ENCODE measurements at regions not wholly inside any gene's neighbourhood (a gene's known extent, or its start where the extent isn't known, plus 50 kb on each side); places are given as distances from the start of the nearest gene placed in this dataset.
A peak's percentile ranks its signal among the peaks of the same experiment; 100 is the strongest.

DNA sequence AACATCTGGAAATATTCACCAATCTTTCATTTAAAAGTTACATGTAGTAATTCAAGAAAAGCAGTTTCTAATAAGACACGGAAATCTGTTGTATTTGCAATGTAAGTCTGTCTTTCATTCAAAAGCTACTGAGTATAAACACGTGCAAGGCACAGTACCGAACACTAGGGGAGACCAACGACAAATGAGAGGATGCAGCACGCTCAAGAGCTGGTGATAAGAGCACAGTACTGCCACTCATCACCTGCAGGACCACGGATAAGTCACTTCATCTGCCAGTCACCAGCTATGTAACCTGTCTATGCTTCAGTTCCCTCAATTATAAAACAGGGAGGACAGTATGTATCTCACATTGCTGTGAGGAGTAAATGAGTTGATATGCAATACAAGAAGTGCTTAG is 67.1 kb downstream of the CLEC18A start (continued):
- no peak for TF ChIP-seq EGR1 (IDR thresholded peaks at IDR 0.05; ENCODE audit: borderline replicate concordance, low read depth, low read length)
- TF ChIP-seq CHD1 (IDR thresholded peaks at IDR 0.05; ENCODE audit: low read depth, low read length), result no peak
- TF ChIP-seq TCF12 (IDR thresholded peaks at IDR 0.05; ENCODE audit: low read depth, low read length), result no peak
- TF ChIP-seq SIRT6 (IDR thresholded peaks at IDR 0.05; ENCODE audit: low read length), result no peak
- TF ChIP-seq KDM1A (IDR thresholded peaks at IDR 0.05; ENCODE audit: borderline replicate concordance, low read length), result no peak
- no peak for TF ChIP-seq CBX5 (IDR thresholded peaks at IDR 0.05; ENCODE audit: low read depth, low read length)
- no peak for TF ChIP-seq NANOG (IDR thresholded peaks at IDR 0.05; ENCODE audit: insufficient read depth, low read depth, low read length, poor library complexity, severe bottlenecking)
- TF ChIP-seq, protein P1, sequence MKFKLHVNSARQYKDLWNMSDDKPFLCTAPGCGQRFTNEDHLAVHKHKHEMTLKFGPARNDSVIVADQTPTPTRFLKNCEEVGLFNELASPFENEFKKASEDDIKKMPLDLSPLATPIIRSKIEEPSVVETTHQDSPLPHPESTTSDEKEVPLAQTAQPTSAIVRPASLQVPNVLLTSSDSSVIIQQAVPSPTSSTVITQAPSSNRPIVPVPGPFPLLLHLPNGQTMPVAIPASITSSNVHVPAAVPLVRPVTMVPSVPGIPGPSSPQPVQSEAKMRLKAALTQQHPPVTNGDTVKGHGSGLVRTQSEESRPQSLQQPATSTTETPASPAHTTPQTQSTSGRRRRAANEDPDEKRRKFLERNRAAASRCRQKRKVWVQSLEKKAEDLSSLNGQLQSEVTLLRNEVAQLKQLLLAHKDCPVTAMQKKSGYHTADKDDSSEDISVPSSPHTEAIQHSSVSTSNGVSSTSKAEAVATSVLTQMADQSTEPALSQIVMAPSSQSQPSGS (IDR thresholded peaks at IDR 0.05; ENCODE audit: low read length), result no peak
- TF ChIP-seq SP1 (IDR thresholded peaks at IDR 0.05; ENCODE audit: low read depth, low read length), result peak; percentile 89
- TF ChIP-seq GTF2F1 (IDR thresholded peaks at IDR 0.05; ENCODE audit: borderline replicate concordance, low read depth, low read length), result no peak
- TF ChIP-seq PHF8 (conservative IDR thresholded peaks at IDR 0.05; ENCODE audit: low read depth, low read length), result no peak
- TF ChIP-seq JUN (IDR thresholded peaks at IDR 0.05; ENCODE audit: low read depth, low read length), result no peak
- TF ChIP-seq CREB1 (IDR thresholded peaks at IDR 0.05), result no peak
- no peak for TF ChIP-seq POLR2A (IDR thresholded peaks at IDR 0.05; ENCODE audit: control extremely low read depth in 1 of 2, low read depth in 2 of 2, low read length in 2 of 2)
- no peak for TF ChIP-seq ZNF274 (IDR thresholded peaks at IDR 0.05; ENCODE audit: borderline replicate concordance, extremely low read depth, low read length)
- no peak for TF ChIP-seq JUND (IDR thresholded peaks at IDR 0.05; ENCODE audit: low read length)
- TF ChIP-seq SIN3A (conservative IDR thresholded peaks at IDR 0.05 in 1 of 2, IDR thresholded peaks at IDR 0.05 in 1 of 2; ENCODE audit: low read depth in 1 of 2, low read length in 2 of 2), result no peak
- no peak for TF ChIP-seq POLR2AphosphoS5 (IDR thresholded peaks at IDR 0.05; ENCODE audit: low read depth, low read length)
- TF ChIP-seq RBBP5 (IDR thresholded peaks at IDR 0.05; ENCODE audit: borderline replicate concordance, low read depth, low read length), result no peak
- no peak for TF ChIP-seq CEBPB (IDR thresholded peaks at IDR 0.05; ENCODE audit: low read depth, low read length)
- peak; percentile 28 to 36; a peak in 3 of 4 replicates for TF ChIP-seq RAD21 (IDR thresholded peaks at IDR 0.05 in 1 of 2, conservative IDR thresholded peaks at IDR 0.05 in 1 of 2; ENCODE audit: low read depth in 2 of 2, low read length in 2 of 2)
- TF ChIP-seq BCL11A (IDR thresholded peaks at IDR 0.05; ENCODE audit: low read depth in 2 of 2, low read length in 2 of 2), result no peak
- TF ChIP-seq RXRA (IDR thresholded peaks at IDR 0.05; ENCODE audit: insufficient read depth, low read depth, low read length), result no peak
- no peak for TF ChIP-seq TAF1 (IDR thresholded peaks at IDR 0.05; ENCODE audit: low read depth, low read length)
